SK-N-SH treated with all-trans-retinoic acid at 6 μM for 48 hours (cell line): ENCODE measurements at regions not wholly inside any gene's neighbourhood (a gene's known extent, or its start where the extent isn't known, plus 50 kb on each side); places are given as distances from the start of the nearest gene placed in this dataset.

ENCODE experiments used
- ARNTL ChIP-seq: fragments of 450-650 bp; formaldehyde crosslinking; IDR thresholded peaks from 2 replicates; pipeline ENCODE4 v1.5.0; 2020; ENCODE audit warnings: low read depth, mild to moderate bottlenecking, moderate library complexity, borderline replicate concordance
- BACH2 ChIP-seq: fragments of 250-450 bp; sonication (Bioruptor Pico); IDR thresholded peaks from 2 replicates; pipeline ENCODE4 v1.9.0; 2021; ENCODE audit warnings: mild to moderate bottlenecking, borderline replicate concordance
- GLIS3 ChIP-seq: fragments of 250-450 bp; sonication (Bioruptor Pico); IDR thresholded peaks from 2 replicates; pipeline ENCODE4 v1.5.0; 2020; ENCODE audit warnings: mild to moderate bottlenecking, moderate library complexity
- RARB ChIP-seq: fragments of 250-450 bp; sonication (Bioruptor Pico); IDR thresholded peaks from 2 replicates; pipeline ENCODE4 v1.8.0; 2021; ENCODE audit warnings: mild to moderate bottlenecking, moderate library complexity
- TCF4 ChIP-seq: fragments of 250-450 bp; sonication (Bioruptor Pico); IDR thresholded peaks from 2 replicates; pipeline ENCODE4 v1.8.0; 2021; ENCODE audit warnings: mild to moderate bottlenecking, moderate library complexity, borderline replicate concordance
- ZFP3 ChIP-seq: fragments of 250-450 bp; sonication (Bioruptor Pico); IDR thresholded peaks from 2 replicates; pipeline ENCODE4 v1.5.0; 2020; ENCODE audit warnings: mild to moderate bottlenecking, moderate library complexity
- ZNF70 ChIP-seq: fragments of 450-650 bp; formaldehyde crosslinking; IDR thresholded peaks from 2 replicates; pipeline ENCODE4 v1.5.0; 2020; ENCODE audit warnings: mild to moderate bottlenecking, moderate library complexity
- TF ChIP-seq, protein P1 (sequence below): fragments of 250-450 bp; sonication (Bioruptor Pico); IDR thresholded peaks from 2 replicates; pipeline ENCODE4 v1.8.0; 2021; ENCODE audit warnings: low read depth, mild to moderate bottlenecking, moderate library complexity, borderline replicate concordance
- TF ChIP-seq, protein P2 (sequence below): fragments of 250-450 bp; sonication (Bioruptor Pico); IDR thresholded peaks from 2 replicates; pipeline ENCODE4 v1.8.0; 2020; ENCODE audit warnings: mild to moderate bottlenecking, moderate library complexity, borderline replicate concordance
- TF ChIP-seq, protein P3 (sequence below): fragments of 250-450 bp; sonication (Bioruptor Pico); IDR thresholded peaks from 2 replicates; pipeline ENCODE4 v1.5.1; 2021; ENCODE audit warnings: mild to moderate bottlenecking, moderate library complexity

DNA sequence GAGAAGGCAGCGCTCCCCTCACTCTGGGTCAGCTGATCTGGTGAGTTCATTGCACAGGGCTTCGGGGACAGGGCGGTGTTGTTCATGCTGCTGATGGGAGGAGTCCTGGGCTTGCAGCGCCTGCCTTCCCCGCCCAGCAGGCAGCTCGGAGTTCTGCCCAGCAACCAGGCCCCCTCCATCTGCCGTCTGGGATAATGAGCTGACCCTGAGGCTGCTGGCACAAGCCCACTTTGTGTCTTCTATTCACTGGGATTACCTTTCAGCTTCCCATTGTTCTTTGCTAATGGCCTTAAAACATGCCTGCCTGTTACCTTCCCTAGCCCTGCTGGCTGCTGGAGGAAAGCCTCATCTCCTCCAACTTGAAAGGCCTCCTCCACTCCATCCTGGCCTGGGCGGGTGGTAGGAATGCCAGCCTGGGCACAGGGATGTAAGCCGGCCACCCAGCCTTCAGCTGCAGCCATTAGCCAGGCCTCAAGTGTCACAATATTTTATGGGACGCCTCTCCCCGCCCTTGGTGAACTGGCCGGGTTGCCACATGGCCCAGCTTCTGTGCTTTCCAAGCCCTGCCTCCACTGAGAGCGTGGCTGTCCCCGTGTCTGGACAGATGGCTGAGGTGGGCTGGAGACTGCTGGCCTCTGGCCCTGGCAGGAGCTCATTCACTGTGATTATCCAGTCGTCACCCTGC is 70.4 kb downstream of the GADD45G start:
- TF ChIP-seq, protein P1, sequence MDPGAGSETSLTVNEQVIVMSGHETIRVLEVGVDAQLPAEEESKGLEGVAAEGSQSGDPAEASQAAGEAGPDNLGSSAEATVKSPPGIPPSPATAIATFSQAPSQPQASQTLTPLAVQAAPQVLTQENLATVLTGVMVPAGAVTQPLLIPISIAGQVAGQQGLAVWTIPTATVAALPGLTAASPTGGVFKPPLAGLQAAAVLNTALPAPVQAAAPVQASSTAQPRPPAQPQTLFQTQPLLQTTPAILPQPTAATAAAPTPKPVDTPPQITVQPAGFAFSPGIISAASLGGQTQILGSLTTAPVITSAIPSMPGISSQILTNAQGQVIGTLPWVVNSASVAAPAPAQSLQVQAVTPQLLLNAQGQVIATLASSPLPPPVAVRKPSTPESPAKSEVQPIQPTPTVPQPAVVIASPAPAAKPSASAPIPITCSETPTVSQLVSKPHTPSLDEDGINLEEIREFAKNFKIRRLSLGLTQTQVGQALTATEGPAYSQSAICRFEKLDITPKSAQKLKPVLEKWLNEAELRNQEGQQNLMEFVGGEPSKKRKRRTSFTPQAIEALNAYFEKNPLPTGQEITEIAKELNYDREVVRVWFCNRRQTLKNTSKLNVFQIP (CRISPR knock-in tag): no peak
- TF ChIP-seq, protein P2, sequence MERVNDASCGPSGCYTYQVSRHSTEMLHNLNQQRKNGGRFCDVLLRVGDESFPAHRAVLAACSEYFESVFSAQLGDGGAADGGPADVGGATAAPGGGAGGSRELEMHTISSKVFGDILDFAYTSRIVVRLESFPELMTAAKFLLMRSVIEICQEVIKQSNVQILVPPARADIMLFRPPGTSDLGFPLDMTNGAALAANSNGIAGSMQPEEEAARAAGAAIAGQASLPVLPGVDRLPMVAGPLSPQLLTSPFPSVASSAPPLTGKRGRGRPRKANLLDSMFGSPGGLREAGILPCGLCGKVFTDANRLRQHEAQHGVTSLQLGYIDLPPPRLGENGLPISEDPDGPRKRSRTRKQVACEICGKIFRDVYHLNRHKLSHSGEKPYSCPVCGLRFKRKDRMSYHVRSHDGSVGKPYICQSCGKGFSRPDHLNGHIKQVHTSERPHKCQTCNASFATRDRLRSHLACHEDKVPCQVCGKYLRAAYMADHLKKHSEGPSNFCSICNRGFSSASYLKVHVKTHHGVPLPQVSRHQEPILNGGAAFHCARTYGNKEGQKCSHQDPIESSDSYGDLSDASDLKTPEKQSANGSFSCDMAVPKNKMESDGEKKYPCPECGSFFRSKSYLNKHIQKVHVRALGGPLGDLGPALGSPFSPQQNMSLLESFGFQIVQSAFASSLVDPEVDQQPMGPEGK (CRISPR knock-in tag): no peak
- TF ChIP-seq GLIS3 (CRISPR knock-in tag) (no peak), RARB (CRISPR knock-in tag) (no peak), ZFP3 (CRISPR knock-in tag) (no peak), ARNTL (CRISPR knock-in tag) (0 out of 2 replicates have a peak, but pooled peaks have one; percentile 5), BACH2 (CRISPR knock-in tag) (no peak), TCF4 (CRISPR knock-in tag) (peak; percentile 66; the same call in 1 of the 2 replicates), ZNF70 (CRISPR knock-in tag) (no peak)
- TF ChIP-seq, protein P3, sequence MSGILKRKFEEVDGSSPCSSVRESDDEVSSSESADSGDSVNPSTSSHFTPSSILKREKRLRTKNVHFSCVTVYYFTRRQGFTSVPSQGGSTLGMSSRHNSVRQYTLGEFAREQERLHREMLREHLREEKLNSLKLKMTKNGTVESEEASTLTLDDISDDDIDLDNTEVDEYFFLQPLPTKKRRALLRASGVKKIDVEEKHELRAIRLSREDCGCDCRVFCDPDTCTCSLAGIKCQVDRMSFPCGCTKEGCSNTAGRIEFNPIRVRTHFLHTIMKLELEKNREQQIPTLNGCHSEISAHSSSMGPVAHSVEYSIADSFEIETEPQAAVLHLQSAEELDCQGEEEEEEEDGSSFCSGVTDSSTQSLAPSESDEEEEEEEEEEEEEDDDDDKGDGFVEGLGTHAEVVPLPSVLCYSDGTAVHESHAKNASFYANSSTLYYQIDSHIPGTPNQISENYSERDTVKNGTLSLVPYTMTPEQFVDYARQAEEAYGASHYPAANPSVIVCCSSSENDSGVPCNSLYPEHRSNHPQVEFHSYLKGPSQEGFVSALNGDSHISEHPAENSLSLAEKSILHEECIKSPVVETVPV: no peak
